DOHH2 (cell line): ENCODE measurements at regions not wholly inside any gene's neighbourhood (a gene's known extent, or its start where the extent isn't known, plus 50 kb on each side); places are given as distances from the start of the nearest gene placed in this dataset.

Experiments
- H3F3A ChIP-seq: fragments of 200-600 bp; sonication (generic), shearing (Covaris generic); 2 replicates; pipeline ENCODE4 v1.6.0; 2016; ENCODE audit warnings: antibody characterized with exemption, mild to moderate bottlenecking; ENCODE audit not compliant: control insufficient read depth, insufficient read depth
- H3K27ac ChIP-seq: fragments of 200-600 bp; sonication (generic); 2 replicates; pipeline ENCODE4 v1.5.1; 2014; ENCODE audit warnings: low read depth, mild to moderate bottlenecking, low read length, moderate library complexity
- H3K27me3 ChIP-seq: fragments of 200-600 bp; sonication (generic); 2 replicates; pipeline ENCODE4 v1.6.1; 2014; ENCODE audit warnings: mild to moderate bottlenecking, low read length, mixed read lengths; ENCODE audit not compliant: control insufficient read depth
- H3K36me3 ChIP-seq: fragments of 200-600 bp; sonication (generic); 2 replicates; pipeline ENCODE4 v1.6.1; 2014; ENCODE audit warnings: mild to moderate bottlenecking, low read length, moderate library complexity, mixed read lengths; ENCODE audit not compliant: control insufficient read depth
- H3K4me1 ChIP-seq: fragments of 200-600 bp; sonication (generic); 2 replicates; pipeline ENCODE4 v1.6.1; 2014; ENCODE audit warnings: mild to moderate bottlenecking, low read length, mixed read lengths; ENCODE audit not compliant: control insufficient read depth
- H3K4me2 ChIP-seq: fragments of 200-600 bp; sonication (generic); 2 replicates; pipeline ENCODE4 v1.6.0; 2014; ENCODE audit warnings: mild to moderate bottlenecking, low read length, moderate library complexity
- H3K4me3 ChIP-seq: fragments of 200-600 bp; sonication (generic); 2 replicates; pipeline ENCODE4 v1.5.1; 2014; ENCODE audit warnings: mild to moderate bottlenecking, low read length, mixed read lengths
- H3K79me2 ChIP-seq: fragments of 200-600 bp; sonication (generic); 2 replicates; pipeline ENCODE4 v1.6.1; 2014; ENCODE audit warnings: mild to moderate bottlenecking, low read length, mixed read lengths; ENCODE audit not compliant: control insufficient read depth
- H3K9me2 ChIP-seq: fragments of 200-600 bp; sonication (generic); replicated peaks from 2 replicates; pipeline ENCODE4 v1.6.1; 2014; ENCODE audit warnings: mild to moderate bottlenecking, low read length, mixed read lengths; ENCODE audit not compliant: control insufficient read depth
- H3K9me3 ChIP-seq: fragments of 200-600 bp; sonication (generic); 2 replicates; pipeline ENCODE4 v1.6.1; 2014; ENCODE audit warnings: antibody characterized with exemption, low read length, mixed read lengths; ENCODE audit not compliant: control insufficient read depth, insufficient read depth
- H4K20me1 ChIP-seq: fragments of 200-600 bp; sonication (generic); 2 replicates; pipeline ENCODE4 v1.6.0; 2014; ENCODE audit warnings: low read depth, mild to moderate bottlenecking, antibody characterized with exemption, low read length, moderate library complexity; ENCODE audit not compliant: control insufficient read depth, insufficient read depth
- CTCF ChIP-seq: fragments of 200-600 bp; sonication (generic); IDR thresholded peaks from one replicate; pipeline ENCODE4 v1.5.1; 2014; ENCODE audit warnings: antibody characterized with exemption, mild to moderate bottlenecking, low read depth, low read length; ENCODE audit not compliant: poor library complexity, severe bottlenecking
- EZH2phosphoT487 ChIP-seq: fragments of 200-600 bp; sonication (generic); IDR thresholded peaks from 2 replicates; pipeline ENCODE4 v1.6.1; 2017; ENCODE audit warnings: borderline replicate concordance, mild to moderate bottlenecking, antibody characterized with exemption, low read length, moderate library complexity, mixed read lengths

- H3K9me3 ChIP-seq, result no peaks in the 10 kb centered on the region
- no peak overlapping the region for H3K4me2 ChIP-seq
- H3K4me1 ChIP-seq, result no peaks in the 10 kb centered on the region
- TF ChIP-seq CTCF (no peak), EZH2phosphoT487 (no peak)
- no peaks in the 10 kb centered on the region for H4K20me1 ChIP-seq
- H3K36me3 ChIP-seq, result no peaks in the 10 kb centered on the region
- H3K4me3 ChIP-seq, result no peak overlapping the region
- H3K79me2 ChIP-seq, result no peaks in the 10 kb centered on the region
- no peak overlapping the region for H3K27ac ChIP-seq
- no peaks in the 10 kb centered on the region for H3K27me3 ChIP-seq
- no peaks in the 10 kb centered on the region for H3F3A ChIP-seq
- H3K9me2 ChIP-seq, result no peaks in the 10 kb centered on the region
Measured at GRCh38 chr1:239814306-239814881, 277.3 kb upstream of the FMN2 start.

- Histone ChIP-seq H3K27ac (no peak overlapping the region), H4K20me1 (no peaks in the 10 kb centered on the region), H3K4me3 (no peak overlapping the region), H3K36me3 (no peaks in the 10 kb centered on the region), H3K9me3 (no peaks in the 10 kb centered on the region), H3F3A (no peaks in the 10 kb centered on the region), H3K4me2 (no peak overlapping the region), H3K4me1 (no peaks in the 10 kb centered on the region), H3K9me2 (no peaks in the 10 kb centered on the region), H3K79me2 (no peaks in the 10 kb centered on the region), H3K27me3 (no peaks in the 10 kb centered on the region)
- TF ChIP-seq CTCF (no peak), EZH2phosphoT487 (no peak)
Measured at GRCh38 chr1:239815074-239815473, 276.6 kb upstream of the FMN2 start.

- Histone ChIP-seq H3K27me3 (no peaks in the 10 kb centered on the region), H3K27ac (no peak overlapping the region), H3K9me3 (no peaks in the 10 kb centered on the region), H3K36me3 (no peaks in the 10 kb centered on the region), H4K20me1 (no peaks in the 10 kb centered on the region), H3K9me2 (no peaks in the 10 kb centered on the region), H3K4me1 (no peaks in the 10 kb centered on the region), H3F3A (no peaks in the 10 kb centered on the region), H3K79me2 (no peaks in the 10 kb centered on the region), H3K4me2 (no peak overlapping the region), H3K4me3 (no peak overlapping the region)
- no peak for TF ChIP-seq CTCF
- TF ChIP-seq EZH2phosphoT487, result no peak
Measured at GRCh38 chr1:239816081-239816782, 275.5 kb upstream of the FMN2 start.
